IPS DF 19.7 (cell line): ENCODE measurements at regions not wholly inside any gene's neighbourhood (a gene's known extent, or its start where the extent isn't known, plus 50 kb on each side); places are given as distances from the start of the nearest gene placed in this dataset.

Experiments
- DNase-seq: peaks from one replicate; pipeline ENCODE4 v3.0.0-alpha.2; 2013; ENCODE audit warnings: low read depth, low spot score

- no peak for DNase-seq
Observed at GRCh38 chr18:25647404-25647803, 295.4 kb upstream of the ZNF521 start.

DNA sequence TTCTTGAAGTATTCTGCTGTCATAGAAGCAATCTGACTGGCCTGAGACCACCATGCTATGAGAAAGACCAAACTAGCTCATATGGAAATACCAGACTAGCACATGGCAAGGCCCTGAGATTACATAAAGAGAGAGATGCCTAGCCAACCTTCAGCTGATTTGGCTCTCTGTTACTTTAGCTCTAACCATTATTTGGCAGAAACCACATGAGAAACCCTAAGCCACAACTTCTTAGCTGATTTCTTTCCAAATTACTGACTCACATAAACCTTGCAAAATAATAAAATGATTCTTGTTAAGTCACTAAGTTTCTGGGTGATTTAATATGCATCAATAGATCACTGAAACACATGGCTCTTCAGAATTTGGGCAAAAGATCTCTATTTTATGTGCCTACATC is 295.0 kb upstream of the ZNF521 start:
- no peak for DNase-seq

DNA sequence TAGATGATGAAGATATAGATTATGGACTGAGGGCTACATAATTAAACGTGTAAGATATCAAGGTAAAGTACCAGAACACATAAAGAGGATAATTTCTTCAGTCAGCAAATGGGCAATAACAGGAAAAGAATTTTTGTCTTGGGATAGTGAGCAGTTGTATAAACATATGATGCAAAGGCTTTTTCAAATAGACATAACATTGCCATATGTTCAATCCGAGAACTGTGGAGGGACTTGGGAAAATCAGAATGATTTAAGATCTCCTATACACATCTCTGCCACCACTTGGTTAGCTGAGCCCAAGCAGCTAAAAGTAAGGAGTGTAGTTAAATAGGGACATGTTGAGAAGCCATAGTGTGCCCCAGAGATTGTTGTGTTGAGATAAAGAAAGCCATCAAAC is 287.6 kb upstream of the ZNF521 start:
- no peak for DNase-seq

- DNase-seq: no peak
Observed at GRCh38 chr18:25633563-25633962, 281.6 kb upstream of the ZNF521 start.

DNA sequence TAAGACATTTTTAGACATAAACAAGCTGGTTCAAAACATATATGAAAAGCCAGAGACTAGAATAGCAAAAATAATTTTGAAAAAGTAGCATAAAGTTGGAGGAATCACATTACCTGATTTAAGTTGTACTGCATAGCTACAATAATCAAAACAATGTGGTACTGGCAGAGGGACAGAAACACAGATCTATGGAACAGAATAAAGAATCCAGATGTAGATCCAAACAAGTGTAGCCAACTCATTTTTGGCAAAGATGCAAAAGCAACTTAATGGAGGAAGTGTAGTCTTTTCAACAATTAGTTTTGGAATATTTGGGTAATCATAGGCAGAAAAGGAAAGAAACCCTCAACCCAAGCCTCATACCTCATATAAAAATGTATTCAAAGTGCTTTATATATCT is 278.7 kb upstream of the ZNF521 start:
- no peak for DNase-seq

GRCh38 chr18:25621682-25622081 is 269.7 kb upstream of the ZNF521 start:
- DNase-seq: no peak

DNA sequence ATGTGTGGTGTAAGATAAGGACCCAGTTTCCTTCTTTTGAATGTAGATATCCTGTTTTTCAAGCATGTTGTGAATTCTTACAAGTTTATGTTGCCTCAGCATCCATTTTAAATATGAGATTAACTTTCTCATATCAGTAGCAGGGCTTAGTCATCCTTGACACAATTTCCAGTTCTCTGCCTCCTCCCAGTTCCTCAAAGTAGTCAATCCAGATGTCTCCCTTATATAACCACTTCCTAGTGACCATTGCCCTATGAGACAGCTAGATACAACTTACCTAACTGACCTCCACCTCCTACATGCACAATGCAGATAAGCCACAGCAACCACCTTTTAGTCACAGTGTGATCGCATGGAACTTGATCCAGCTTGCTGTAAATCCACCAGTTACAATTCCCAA is 269.2 kb upstream of the ZNF521 start:
- no peak for DNase-seq

- no peak for DNase-seq
Observed at GRCh38 chr18:25614168-25614567, 262.2 kb upstream of the ZNF521 start.

DNA sequence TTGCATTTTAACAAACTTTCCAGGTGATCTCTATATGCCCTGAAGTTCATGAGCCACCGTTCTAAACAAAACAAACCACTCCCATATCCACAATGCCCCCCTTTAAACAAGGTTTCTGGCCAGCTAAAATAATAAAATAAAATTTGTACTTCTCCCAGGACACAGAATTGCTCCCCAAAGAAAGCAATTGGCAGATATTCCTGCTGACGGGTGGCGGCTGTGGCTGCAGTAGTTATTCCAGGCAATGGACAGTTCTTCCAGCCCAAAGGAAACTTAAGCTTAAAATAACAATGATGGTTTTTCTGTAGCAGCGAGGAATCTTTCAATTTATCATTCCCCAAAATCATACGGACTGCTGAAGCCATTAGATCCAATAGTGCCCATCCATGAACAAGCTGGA is 260.5 kb upstream of the ZNF521 start:
- no peak for DNase-seq

DNA sequence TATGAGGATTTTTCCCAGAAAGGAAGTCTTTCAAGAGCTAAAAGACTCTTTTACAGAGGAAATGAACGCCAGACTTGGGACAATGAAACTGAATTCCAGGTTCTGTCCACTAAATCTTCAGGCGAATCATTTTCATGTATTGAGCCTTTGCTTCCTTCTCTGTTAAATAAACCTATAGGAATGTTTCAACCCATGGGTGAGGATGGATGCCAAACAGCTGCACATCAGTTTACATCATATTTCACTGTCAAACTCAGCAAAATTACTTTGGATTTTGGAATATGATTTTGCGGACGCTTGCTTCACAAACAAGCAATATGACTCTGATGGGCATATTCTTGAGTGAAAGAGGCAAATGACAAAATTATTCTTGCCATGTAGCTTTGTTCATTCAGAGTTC is 256.1 kb upstream of the ZNF521 start:
- no peak for DNase-seq

DNA sequence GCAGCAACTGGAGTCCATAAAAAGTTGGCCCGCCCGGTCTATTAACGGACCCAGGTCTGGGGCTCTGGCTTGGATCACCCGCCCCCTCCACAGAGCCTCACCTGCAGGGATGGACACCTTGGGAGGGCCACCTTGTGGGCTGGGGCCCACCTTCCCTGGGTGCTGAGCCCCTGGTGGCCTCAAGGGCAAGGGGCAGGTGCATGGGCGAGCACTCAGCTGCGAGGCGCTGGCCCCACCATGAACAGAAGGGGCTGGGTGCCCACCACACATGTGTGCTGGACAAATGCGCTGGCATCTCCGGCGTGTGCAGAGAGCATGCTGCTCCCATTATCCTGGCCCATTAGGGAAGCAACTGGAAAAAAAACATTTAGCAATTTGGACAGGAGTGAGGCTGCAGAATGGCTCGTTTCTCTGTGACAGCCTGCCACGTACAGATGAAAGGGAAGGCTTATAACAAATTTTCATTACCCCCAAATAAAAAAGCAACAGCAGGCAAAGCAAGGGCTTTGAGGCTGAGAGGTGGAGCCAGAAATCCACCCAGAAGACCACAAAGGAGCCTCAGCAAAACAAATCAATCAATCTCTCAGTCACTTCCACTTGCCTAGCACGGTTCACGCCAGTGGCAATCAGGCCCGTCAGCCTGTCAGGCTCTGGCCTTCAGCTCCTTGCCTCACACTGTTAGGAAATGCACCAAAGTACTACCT is 253.1 kb upstream of the ZNF521 start:
- DNase-seq: no peak

DNA sequence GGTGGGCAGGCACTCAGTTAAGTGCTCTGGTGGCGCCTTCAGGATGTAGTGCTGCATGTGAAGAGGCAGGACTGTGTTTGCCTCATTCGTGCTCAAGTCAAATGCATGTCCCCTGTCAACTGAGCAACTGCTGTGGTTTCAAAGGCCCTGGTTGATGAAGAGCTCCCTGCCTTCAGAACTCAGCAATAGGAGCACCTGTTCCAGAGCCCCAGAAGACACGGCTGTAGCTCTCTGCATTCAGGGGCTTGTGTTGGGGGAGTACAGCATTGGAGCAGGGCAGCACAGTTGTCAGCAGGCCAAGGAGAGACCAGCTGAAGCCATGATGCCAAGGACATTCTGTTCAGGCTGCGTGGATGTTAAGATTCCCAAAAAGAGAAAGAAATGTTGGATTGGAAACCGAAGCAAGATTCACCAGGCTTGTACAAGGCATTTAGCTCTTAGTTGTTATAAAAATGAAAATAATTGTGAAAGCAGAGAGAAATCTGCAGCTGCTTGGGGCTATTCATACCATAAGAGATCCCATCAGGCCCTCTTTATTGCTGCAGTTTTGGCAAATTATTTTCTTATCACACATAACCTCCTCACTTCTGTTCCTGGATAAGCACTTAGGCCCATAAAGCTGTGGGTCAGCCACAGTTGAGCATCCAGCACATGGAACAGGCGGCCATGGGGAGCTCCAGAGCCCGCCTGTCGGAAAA is 252.4 kb upstream of the ZNF521 start:
- no peak for DNase-seq

GRCh38 chr18:25599443-25599842 is 247.5 kb upstream of the ZNF521 start:
- no peak for DNase-seq

DNA sequence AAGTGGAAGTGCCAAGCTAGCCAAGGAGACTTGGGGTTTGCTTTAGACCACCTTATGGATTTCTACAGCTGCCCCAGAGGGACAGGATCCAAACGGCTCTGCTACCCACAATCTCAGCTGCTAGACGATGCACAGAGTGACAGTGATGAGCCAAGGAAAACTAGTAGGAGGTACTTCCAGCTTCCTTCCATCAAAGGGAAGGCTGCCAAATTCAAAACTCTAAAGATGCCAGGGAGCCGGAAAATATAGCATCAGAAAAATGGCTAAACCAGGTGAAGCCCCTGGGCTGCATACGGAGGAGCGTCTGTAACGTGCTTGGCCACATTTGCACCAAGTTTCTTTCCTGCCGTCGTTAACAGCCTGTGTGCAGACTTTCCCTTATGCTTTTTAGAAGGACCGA is 245.5 kb upstream of the ZNF521 start:
- no peak for DNase-seq

- no peak for DNase-seq
Observed at GRCh38 chr18:25595274-25596060, 243.5 kb upstream of the ZNF521 start.

DNA sequence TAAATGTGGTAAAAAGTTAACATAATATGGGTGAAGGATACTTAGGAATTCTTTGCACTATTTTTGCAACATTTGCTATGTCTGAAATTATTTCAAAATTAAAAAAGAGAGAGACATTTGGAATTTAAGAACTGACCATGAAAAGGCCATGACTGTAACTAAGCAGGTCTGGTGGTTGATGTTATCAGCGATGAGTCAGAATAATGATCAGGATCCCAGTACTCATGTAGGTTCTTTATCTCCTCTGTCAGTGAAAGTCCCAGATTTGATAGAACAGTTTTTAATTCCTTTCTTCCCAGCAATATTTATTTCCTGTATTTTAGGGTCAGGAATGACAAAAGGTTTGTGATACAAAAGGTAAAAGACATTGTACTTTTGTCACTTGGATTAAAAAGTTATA is 242.4 kb upstream of the ZNF521 start:
- DNase-seq: no peak

- no peak for DNase-seq
Observed at GRCh38 chr18:25592804-25593360, 240.9 kb upstream of the ZNF521 start.

DNA sequence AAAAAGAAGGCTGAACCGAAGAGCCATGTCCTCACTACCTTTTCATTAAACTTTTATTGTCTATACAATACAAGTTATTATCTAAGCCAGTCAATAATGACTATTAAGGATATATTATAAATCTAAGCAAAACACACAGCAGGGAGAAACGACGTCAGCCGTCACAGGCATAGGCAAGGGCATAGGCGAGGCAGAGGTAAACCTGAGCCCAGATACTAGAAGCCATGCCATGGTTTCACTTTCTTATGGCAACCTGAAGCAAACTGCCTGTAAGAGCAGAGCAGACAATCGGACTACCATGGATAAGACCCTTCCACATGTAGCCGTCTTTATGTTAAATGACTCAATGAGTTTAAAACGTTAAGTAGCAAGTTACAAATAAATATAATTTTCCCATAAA is 238.5 kb upstream of the ZNF521 start:
- no peak for DNase-seq

DNA sequence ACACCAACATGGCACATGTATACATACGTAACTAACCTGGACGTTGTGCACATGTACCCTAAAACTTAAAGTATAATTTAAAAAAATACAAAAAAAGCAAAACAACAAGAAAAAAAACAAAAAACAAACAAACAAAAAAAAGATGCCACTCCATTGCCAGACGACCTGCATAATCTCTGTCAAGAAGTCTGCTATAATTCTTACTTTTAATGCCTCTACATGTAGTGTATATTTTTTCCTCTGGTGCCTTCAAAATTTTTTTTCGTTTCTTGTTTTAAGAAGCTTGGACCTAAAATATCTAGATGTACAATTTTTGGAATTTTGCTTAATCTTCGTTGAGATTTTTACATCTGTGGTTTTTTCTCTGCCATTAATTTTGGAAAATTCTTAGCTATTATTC is 235.6 kb upstream of the ZNF521 start:
- no peak for DNase-seq

DNA sequence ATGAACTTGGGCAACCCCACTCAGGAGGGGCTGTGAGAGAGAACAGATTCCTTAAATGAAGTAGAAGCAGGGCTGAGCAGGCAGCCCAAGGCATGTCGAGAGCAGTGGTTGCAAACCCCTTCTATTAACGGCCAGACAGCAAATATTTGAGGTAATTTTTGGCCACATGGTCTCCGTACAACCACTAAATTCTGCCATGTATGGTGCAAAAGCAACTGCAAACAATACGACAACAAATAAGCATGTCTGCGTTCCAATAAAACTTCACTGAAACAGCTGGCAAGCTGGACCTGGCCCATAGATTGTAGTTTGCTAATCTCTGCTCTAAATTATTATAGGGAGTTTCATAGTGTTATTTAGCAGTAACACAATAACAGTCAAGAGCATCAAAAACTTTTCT is 217.0 kb upstream of the ZNF521 start:
- DNase-seq: no peak

DNA sequence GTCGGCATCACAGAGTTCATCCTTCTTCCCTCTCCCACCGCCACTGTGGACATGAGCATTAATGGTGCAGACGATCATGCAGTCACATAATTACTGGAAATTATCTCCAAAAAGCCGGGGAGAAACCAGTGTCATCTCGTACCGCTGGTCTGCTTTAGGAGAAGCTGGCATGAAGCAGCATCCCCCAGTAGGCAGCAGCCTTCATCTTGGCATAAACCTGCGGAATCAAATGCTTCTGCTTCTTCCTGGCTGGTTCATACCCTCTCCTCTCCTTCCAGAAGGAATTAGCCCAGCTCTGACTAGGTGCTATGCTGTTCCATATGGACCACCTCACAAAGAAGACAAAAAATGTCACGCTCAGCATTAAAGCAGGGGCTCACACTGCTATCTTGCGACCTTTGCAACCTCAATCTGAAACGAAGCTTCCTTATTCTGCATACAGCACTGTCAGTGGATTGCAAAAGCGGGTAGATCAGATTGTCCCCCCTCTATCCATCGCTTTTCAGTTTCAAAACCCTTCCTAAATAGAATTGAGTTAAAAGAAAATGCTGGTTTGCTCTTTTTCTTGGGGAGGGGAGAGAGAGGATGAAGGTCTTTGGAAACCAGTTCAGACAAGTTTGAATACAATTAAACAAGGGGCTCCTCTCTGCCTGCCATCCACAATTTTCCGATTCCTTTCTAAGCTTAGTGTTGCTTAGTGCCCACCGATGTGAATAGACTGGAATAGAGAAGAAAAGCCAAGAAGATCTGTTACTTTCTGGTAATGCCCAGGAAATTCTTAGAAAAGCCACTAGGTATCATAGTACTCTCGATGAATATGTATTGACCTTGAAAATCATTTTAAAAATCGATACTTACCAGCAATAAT is 212.1 kb upstream of the ZNF521 start:
- no peak for DNase-seq

DNA sequence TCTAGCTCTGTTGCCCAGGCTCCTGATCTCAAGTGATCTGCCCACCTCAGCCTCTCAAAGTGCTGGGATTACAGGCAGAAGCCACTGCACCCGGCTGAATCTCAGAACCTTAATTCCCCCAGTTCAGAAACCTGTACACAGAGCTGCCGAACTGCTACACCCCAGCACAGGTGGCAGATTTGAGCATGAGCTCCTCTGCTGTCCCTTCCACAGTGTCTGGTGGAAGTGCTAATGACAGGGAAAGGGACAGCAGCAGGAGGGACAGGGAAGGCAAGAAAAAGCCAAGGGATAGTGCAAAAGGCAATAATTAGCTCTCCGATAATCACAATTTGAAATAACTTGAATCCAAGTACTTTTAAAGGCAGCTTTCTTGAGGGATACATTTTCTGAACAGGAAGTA is 211.4 kb upstream of the ZNF521 start:
- no peak for DNase-seq
